ENCODE measurements at regions not wholly inside any gene's neighbourhood (a gene's known extent, or its start where the extent isn't known, plus 50 kb on each side); places are given as distances from the start of the nearest gene placed in this dataset.
"Not testable (repeated sequence)": the region's sequence is repeated elsewhere in the genome, so short reads cannot be mapped to it uniquely, and the experiment has no call there.

GRCh38 chr3:10692039-10692622 lies 123.9 kb upstream of the SLC6A11 start:
- no peak for DNase-seq (ENCODE audit: low read depth)
- TF ChIP-seq, protein P1, sequence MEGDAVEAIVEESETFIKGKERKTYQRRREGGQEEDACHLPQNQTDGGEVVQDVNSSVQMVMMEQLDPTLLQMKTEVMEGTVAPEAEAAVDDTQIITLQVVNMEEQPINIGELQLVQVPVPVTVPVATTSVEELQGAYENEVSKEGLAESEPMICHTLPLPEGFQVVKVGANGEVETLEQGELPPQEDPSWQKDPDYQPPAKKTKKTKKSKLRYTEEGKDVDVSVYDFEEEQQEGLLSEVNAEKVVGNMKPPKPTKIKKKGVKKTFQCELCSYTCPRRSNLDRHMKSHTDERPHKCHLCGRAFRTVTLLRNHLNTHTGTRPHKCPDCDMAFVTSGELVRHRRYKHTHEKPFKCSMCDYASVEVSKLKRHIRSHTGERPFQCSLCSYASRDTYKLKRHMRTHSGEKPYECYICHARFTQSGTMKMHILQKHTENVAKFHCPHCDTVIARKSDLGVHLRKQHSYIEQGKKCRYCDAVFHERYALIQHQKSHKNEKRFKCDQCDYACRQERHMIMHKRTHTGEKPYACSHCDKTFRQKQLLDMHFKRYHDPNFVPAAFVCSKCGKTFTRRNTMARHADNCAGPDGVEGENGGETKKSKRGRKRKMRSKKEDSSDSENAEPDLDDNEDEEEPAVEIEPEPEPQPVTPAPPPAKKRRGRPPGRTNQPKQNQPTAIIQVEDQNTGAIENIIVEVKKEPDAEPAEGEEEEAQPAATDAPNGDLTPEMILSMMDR (conservative IDR thresholded peaks at IDR 0.05; ENCODE audit: control insufficient read depth, insufficient read depth, low read depth, low read length) = no peak
- H3K4me3 ChIP-seq (ENCODE audit: control insufficient read depth, low read depth, low read length) = no peak overlapping the region

DNA sequence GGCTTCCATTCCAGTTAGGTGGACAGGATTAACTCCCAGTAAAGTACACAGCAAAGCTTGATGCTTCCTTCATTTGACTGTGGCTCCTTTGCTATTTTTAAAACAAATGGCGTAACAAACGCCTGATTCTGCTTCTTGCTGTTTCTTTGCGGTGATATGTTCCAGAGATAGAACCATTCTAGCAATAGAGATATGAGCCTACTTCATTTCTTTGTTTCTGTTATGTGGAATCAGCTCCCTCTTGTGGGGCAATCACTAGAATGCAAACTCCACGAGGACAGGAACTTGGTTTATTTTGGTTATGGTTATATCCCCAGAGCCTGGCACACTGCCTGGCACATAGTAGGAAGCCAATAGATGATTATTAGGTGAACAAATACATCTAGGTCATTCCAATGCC lies 122.6 kb upstream of the SLC6A11 start:
- no peak overlapping the region for H3K4me3 ChIP-seq (ENCODE audit: control insufficient read depth, low read depth, low read length)
- TF ChIP-seq, protein P1 (conservative IDR thresholded peaks at IDR 0.05; ENCODE audit: control insufficient read depth, insufficient read depth, low read depth, low read length) = no peak
- no peak for DNase-seq (ENCODE audit: low read depth)

DNA sequence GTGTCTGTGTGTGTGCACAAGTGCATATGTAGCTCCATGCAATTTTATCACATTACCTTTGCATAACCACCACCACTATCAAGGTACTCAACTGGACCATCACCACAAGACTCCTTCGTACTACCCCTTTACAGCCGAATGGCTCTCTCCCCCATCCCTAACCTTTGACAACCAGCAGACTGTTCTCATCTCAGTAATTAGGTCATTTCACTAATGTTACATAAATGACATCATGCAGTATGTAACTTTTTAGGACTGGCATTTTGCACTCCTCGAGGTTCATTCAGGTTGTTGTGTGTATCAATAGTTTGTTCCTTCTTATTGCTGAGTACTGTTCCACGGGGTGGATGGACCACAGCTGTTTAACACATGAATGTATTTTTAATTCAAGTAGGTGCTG lies 121.8 kb upstream of the SLC6A11 start:
- no peak overlapping the region for H3K4me3 ChIP-seq (ENCODE audit: control insufficient read depth, low read depth, low read length)
- no peak for DNase-seq (ENCODE audit: low read depth)
- TF ChIP-seq, protein P1 (conservative IDR thresholded peaks at IDR 0.05; ENCODE audit: control insufficient read depth, insufficient read depth, low read depth, low read length) = no peak

GRCh38 chr3:10695186-10695585 lies 120.8 kb upstream of the SLC6A11 start:
- H3K4me3 ChIP-seq (ENCODE audit: control insufficient read depth, low read depth, low read length); DNase-seq (ENCODE audit: low read depth): not testable (repeated sequence)

GRCh38 chr3:10695595-10696285 lies 120.3 kb upstream of the SLC6A11 start:
- no peak for DNase-seq (ENCODE audit: low read depth)
- H3K4me3 ChIP-seq (ENCODE audit: control insufficient read depth, low read depth, low read length) = no peak overlapping the region
- TF ChIP-seq, protein P1 (conservative IDR thresholded peaks at IDR 0.05; ENCODE audit: control insufficient read depth, insufficient read depth, low read depth, low read length) = no peak

DNA sequence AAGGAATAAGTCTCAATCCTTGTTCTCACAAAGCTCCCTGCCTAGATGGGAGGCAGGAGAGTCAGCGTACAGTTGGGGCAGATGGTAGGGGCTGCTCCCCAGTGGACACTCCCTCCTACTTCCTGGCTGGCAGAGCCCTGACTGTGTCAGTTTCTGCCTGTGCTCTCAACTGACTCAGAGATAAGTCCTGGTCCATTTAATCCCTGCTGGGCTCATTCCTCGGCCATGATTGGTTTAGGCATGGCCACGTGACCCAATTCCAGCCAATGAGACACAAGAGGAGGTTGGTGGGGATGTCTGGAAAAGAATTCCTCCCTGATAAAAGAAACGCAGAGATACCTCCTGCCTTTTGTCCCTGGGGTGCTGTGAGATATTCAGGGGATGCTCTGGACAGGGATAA lies 118.1 kb upstream of the SLC6A11 start:
- DNase-seq (ENCODE audit: low read depth) = no peak
- TF ChIP-seq, protein P1 (conservative IDR thresholded peaks at IDR 0.05; ENCODE audit: control insufficient read depth, insufficient read depth, low read depth, low read length) = no peak
- H3K4me3 ChIP-seq (ENCODE audit: control insufficient read depth, low read depth, low read length) = no peak overlapping the region

DNA sequence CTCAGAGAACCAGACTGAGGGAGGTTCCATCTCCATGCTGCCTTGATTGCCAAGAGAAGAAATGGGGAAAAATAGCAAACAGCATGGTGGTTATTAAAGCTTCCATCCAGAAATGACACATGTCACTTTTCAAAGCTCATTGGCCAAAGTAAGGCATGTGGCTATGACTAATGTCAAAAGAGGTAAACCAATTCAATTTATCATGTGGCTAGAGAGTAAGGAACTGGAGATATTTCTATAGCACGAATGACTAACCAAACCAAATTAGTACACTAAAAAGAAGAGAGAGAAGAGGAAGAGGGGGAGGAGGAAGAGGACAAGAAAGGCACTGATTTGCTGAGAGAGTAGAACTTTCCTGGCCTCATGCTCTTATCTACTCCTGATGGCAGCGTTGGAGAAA lies 115.2 kb upstream of the SLC6A11 start:
- H3K4me3 ChIP-seq (ENCODE audit: control insufficient read depth, low read depth, low read length) = no peak overlapping the region
- TF ChIP-seq, protein P1 (conservative IDR thresholded peaks at IDR 0.05; ENCODE audit: control insufficient read depth, insufficient read depth, low read depth, low read length) = no peak
- no peak for DNase-seq (ENCODE audit: low read depth)
